H9 (cell line): ENCODE measurements at regions not wholly inside any gene's neighbourhood (a gene's known extent, or its start where the extent isn't known, plus 50 kb on each side); places are given as distances from the start of the nearest gene placed in this dataset.

Experiments used
- DNase-seq: peaks from one replicate; pipeline ENCODE4 v3.0.0-alpha.2; 2017
- H2AFZ ChIP-seq: one replicate; pipeline ENCODE4 v1.6.1; 2013; ENCODE audit warnings: mild to moderate bottlenecking, low read length, control low read depth, moderate library complexity
- H2AK5ac ChIP-seq: 2 replicates; pipeline ENCODE4 v1.6.1; 2013; ENCODE audit warnings: low read length, control low read depth, mixed read lengths; ENCODE audit not compliant: insufficient read length
- H2BK120ac ChIP-seq: one replicate; pipeline ENCODE4 v1.6.1; 2013; ENCODE audit warnings: low read depth, mild to moderate bottlenecking, low read length, control low read depth, inconsistent platforms; ENCODE audit not compliant: poor library complexity, severe bottlenecking
- H2BK12ac ChIP-seq: 2 replicates; pipeline ENCODE4 v1.6.1; 2013; ENCODE audit warnings: low read length, control low read depth, mixed read lengths, low read depth; ENCODE audit not compliant: insufficient read length
- H2BK15ac ChIP-seq: 2 replicates; pipeline ENCODE4 v1.6.1; 2013; ENCODE audit warnings: low read depth, low read length, control low read depth
- H2BK20ac ChIP-seq: one replicate; pipeline ENCODE4 v1.6.1; 2013; ENCODE audit warnings: low read depth, mild to moderate bottlenecking, low read length, control low read depth, inconsistent platforms; ENCODE audit not compliant: poor library complexity, severe bottlenecking
- H2BK5ac ChIP-seq: 2 replicates; pipeline ENCODE4 v1.6.1; 2013; ENCODE audit warnings: low read length, control low read depth, mixed read lengths; ENCODE audit not compliant: insufficient read length
- H3K14ac ChIP-seq: 2 replicates; pipeline ENCODE4 v1.6.1; 2013; ENCODE audit warnings: low read length, control low read depth; ENCODE audit not compliant: insufficient read depth
- H3K18ac ChIP-seq: 2 replicates; pipeline ENCODE4 v1.6.1; 2013; ENCODE audit warnings: low read depth, mild to moderate bottlenecking, mixed read lengths, low read length, control low read depth; ENCODE audit not compliant: insufficient read length
- H3K23ac ChIP-seq: 2 replicates; pipeline ENCODE4 v1.6.1; 2013; ENCODE audit warnings: low read length, control low read depth, mixed read lengths, low read depth; ENCODE audit not compliant: insufficient read length
- H3K23me2 ChIP-seq: 2 replicates; pipeline ENCODE4 v1.6.1; 2013; ENCODE audit warnings: low read depth, mild to moderate bottlenecking, mixed read lengths, low read length, control low read depth; ENCODE audit not compliant: insufficient read length, poor library complexity, severe bottlenecking
- H3K27ac ChIP-seq: 2 replicates; pipeline ENCODE4 v1.5.1; 2013; ENCODE audit warnings: low read length, control low read depth, mixed read lengths, low read depth; ENCODE audit not compliant: insufficient read length
- H3K27me3 ChIP-seq: 2 replicates; pipeline ENCODE4 v1.6.1; 2013; ENCODE audit warnings: low read length, control low read depth, inconsistent platforms; ENCODE audit not compliant: insufficient read depth
- H3K4ac ChIP-seq: 2 replicates; pipeline ENCODE4 v1.6.1; 2013; ENCODE audit warnings: low read depth, mild to moderate bottlenecking, control low read depth, inconsistent platforms, low read length, moderate library complexity
- H3K4me1 ChIP-seq: 2 replicates; pipeline ENCODE4 v1.6.1; 2013; ENCODE audit warnings: low read length, control low read depth, inconsistent platforms; ENCODE audit not compliant: insufficient read depth
- H3K4me2 ChIP-seq: 2 replicates; pipeline ENCODE4 v1.6.1; 2013; ENCODE audit warnings: low read length, control low read depth, mixed read lengths; ENCODE audit not compliant: insufficient read length, insufficient read depth
- H3K56ac ChIP-seq: 2 replicates; pipeline ENCODE4 v1.6.1; 2013; ENCODE audit warnings: low read depth, mild to moderate bottlenecking, mixed read lengths, low read length, control low read depth; ENCODE audit not compliant: insufficient read length
- H3K79me1 ChIP-seq: 2 replicates; pipeline ENCODE4 v1.6.1; 2013; ENCODE audit warnings: low read depth, mild to moderate bottlenecking, moderate library complexity, low read length, control low read depth, inconsistent platforms; ENCODE audit not compliant: insufficient read depth, poor library complexity, severe bottlenecking
- H3K79me2 ChIP-seq: 2 replicates; pipeline ENCODE4 v1.6.1; 2013; ENCODE audit warnings: low read length, control low read depth, inconsistent platforms; ENCODE audit not compliant: insufficient read depth
- H3K9ac ChIP-seq: 2 replicates; pipeline ENCODE4 v1.6.1; 2013; ENCODE audit warnings: low read length, control low read depth, mixed read lengths; ENCODE audit not compliant: insufficient read length; ENCODE audit errors: extremely low read depth
- H3K9me3 ChIP-seq: one replicate; pipeline ENCODE4 v1.6.1; 2013; ENCODE audit warnings: low read depth, low read length, inconsistent platforms; ENCODE audit not compliant: control insufficient read depth
- H3T11ph ChIP-seq: one replicate; pipeline ENCODE4 v1.6.1; 2013; ENCODE audit warnings: mild to moderate bottlenecking, low read length, control low read depth, inconsistent platforms
- H4K20me1 ChIP-seq: one replicate; pipeline ENCODE4 v1.6.1; 2013; ENCODE audit not compliant: control insufficient read depth, insufficient read length, insufficient read depth
- H4K5ac ChIP-seq: 2 replicates; pipeline ENCODE4 v1.6.1; 2013; ENCODE audit warnings: low read depth, mild to moderate bottlenecking, mixed read lengths, low read length, control low read depth; ENCODE audit not compliant: insufficient read length
- H4K8ac ChIP-seq: replicated peaks from 2 replicates; pipeline ENCODE4 v1.6.1; 2013; ENCODE audit warnings: low read length, control low read depth, mixed read lengths, low read depth; ENCODE audit not compliant: insufficient read length
- H4K91ac ChIP-seq: 2 replicates; pipeline ENCODE4 v1.6.1; 2013; ENCODE audit warnings: low read depth, mild to moderate bottlenecking, moderate library complexity, mixed read lengths, low read length, control low read depth; ENCODE audit not compliant: insufficient read length
- H3K27ac Mint-ChIP-seq, 3 experiments: 2 replicates in 2 of 3; 3 replicates in 1 of 3; pipeline ENCODE4 v1.8.0; 2020 to 2021; ENCODE audit warnings: mixed read lengths in 3 of 3, mild to moderate bottlenecking in 1 of 3, moderate library complexity in 1 of 3
- H3K27me3 Mint-ChIP-seq: 2 replicates; pipeline ENCODE4 v1.8.0; 2021; ENCODE audit warnings: low read depth, mild to moderate bottlenecking, moderate library complexity, mixed read lengths
- H3K36me3 Mint-ChIP-seq, 3 experiments: 2 replicates in 2 of 3; 3 replicates in 1 of 3; pipeline ENCODE4 v1.8.0; 2020 to 2021; ENCODE audit warnings: low read depth in 3 of 3, mixed read lengths in 3 of 3; ENCODE audit not compliant: insufficient read depth in 1 of 3
- H3K4me1 Mint-ChIP-seq, 2 experiments: 2 replicates each; pipeline ENCODE4 v1.8.0; 2020; ENCODE audit warnings: mixed read lengths in 2 of 2
- H3K4me3 Mint-ChIP-seq, 2 experiments: 2 replicates in 1 of 2; 3 replicates in 1 of 2; pipeline ENCODE4 v1.8.0; 2020 to 2021; ENCODE audit warnings: mild to moderate bottlenecking in 2 of 2, mixed read lengths in 2 of 2, moderate library complexity in 1 of 2
- H3K9me3 Mint-ChIP-seq, 2 experiments: 2 replicates in 1 of 2; 3 replicates in 1 of 2; pipeline ENCODE4 v1.8.0; 2020; ENCODE audit warnings: mild to moderate bottlenecking in 2 of 2, mixed read lengths in 2 of 2, moderate library complexity in 1 of 2
- whole genome bisulfite sequencing: extraction: QIAGEN DNeasy Blood & Tissue Kit; methylation state at CpG from one replicate; pipeline ENCODE4 v1.1.7; 2013; ENCODE audit warnings: missing lambda C conversion rate, low lambda C conversion rate, mixed read lengths; ENCODE audit not compliant: insufficient read length; ENCODE audit errors: extremely low coverage; 5-methylcytosine and 5-hydroxymethylcytosine counted together
- TF ChIP-seq, protein P1 (sequence below): fragments of 200-600 bp; sonication (generic); conservative IDR thresholded peaks from 3 replicates; pipeline ENCODE4 v1.8.0; 2021; ENCODE audit warnings: antibody characterized with exemption, mild to moderate bottlenecking

DNA sequence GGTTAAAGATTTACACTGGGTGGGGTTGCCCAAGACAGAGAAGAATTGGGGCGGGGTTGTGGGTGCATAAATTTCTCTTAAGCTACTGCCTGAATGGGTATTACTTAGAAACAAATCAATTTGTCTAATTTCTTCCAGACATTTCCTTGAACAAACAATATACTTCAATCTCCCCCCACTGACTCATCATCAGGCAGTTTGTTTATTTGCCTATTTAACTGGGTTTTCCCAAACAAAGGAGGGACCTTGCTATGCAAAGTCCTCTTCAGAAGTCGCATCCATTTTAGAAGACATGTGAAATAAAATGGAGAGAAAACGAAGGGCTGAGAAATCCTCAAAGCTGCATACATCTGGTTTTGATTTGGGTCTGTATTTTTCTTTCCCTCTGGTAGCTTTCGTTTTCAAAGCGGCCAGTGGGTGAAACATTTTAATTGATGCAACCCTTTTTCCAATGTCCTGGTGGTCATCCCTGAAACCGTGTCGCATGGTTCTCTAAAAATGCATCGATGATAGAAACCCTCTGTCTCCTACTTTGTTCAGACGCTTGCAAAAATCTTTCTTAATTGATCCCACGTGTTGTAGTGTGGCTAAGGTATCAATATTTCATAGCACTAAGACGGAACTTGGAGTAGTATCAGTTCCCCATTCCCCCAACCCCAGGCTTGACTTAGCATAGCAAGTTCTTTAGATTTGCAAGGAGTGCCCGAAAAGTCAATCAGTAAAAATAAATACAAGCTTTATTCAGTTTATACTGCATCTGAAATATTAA is 115.1 kb upstream of the MXRA5 start:
- Histone ChIP-seq H3K9ac (no peak overlapping the region), H3K56ac (no peak overlapping the region), H4K20me1 (no peaks in the 10 kb centered on the region), H3K79me2 (no peaks in the 10 kb centered on the region), H3K27me3 (no peaks in the 10 kb centered on the region), H3K4me1 (no peaks in the 10 kb centered on the region; the same call in 1 of the 2 replicates), H3K27ac (no peak overlapping the region), H2AK5ac (no peak overlapping the region), H3K18ac (no peak overlapping the region), H2BK15ac (no peak overlapping the region), H3K23ac (no peak overlapping the region), H3K4me2 (no peak overlapping the region), H2BK12ac (no peak overlapping the region), H3T11ph (no peak overlapping the region), H3K14ac (no peak overlapping the region), H3K4ac (no peak overlapping the region), H2BK120ac (no peak overlapping the region), H2BK5ac (no peak overlapping the region), H3K9me3 (no peaks in the 10 kb centered on the region), H4K8ac (no peak overlapping the region), H2AFZ (peak overlapping the region; percentile 8), H2BK20ac (no peak overlapping the region), H3K79me1 (no peaks in the 10 kb centered on the region), H4K91ac (no peak overlapping the region), H4K5ac (no peak overlapping the region), H3K23me2 (no peaks in the 10 kb centered on the region)
- Mint-ChIP-seq H3K4me3 (no peak overlapping the region), H3K9me3 (no peaks in the 10 kb centered on the region; a peak in 2 of 5 replicates), H3K27ac (no peak overlapping the region), H3K36me3 (no peaks in the 10 kb centered on the region), H3K27me3 (no peaks in the 10 kb centered on the region; the same call in 1 of the 2 replicates), H3K4me1 (peaks cover 24 to 26% of the 10 kb centered on the region in 2 experiments)
- TF ChIP-seq, protein P1, sequence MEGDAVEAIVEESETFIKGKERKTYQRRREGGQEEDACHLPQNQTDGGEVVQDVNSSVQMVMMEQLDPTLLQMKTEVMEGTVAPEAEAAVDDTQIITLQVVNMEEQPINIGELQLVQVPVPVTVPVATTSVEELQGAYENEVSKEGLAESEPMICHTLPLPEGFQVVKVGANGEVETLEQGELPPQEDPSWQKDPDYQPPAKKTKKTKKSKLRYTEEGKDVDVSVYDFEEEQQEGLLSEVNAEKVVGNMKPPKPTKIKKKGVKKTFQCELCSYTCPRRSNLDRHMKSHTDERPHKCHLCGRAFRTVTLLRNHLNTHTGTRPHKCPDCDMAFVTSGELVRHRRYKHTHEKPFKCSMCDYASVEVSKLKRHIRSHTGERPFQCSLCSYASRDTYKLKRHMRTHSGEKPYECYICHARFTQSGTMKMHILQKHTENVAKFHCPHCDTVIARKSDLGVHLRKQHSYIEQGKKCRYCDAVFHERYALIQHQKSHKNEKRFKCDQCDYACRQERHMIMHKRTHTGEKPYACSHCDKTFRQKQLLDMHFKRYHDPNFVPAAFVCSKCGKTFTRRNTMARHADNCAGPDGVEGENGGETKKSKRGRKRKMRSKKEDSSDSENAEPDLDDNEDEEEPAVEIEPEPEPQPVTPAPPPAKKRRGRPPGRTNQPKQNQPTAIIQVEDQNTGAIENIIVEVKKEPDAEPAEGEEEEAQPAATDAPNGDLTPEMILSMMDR, result no peak
- DNase-seq, result no peak
- no CpG with 5 or more reads among the region's 12 CpGs for WGBS
